KOPT-K1 (cell line): ENCODE measurements at regions not wholly inside any gene's neighbourhood (a gene's known extent, or its start where the extent isn't known, plus 50 kb on each side); places are given as distances from the start of the nearest gene placed in this dataset.

Experiments
- H3K27ac ChIP-seq: fragments of 200-600 bp; sonication (generic); 2 replicates; pipeline ENCODE4 v1.5.1; 2016; ENCODE audit warnings: antibody characterized with exemption, mild to moderate bottlenecking, low read depth, low read length; ENCODE audit not compliant: poor library complexity, severe bottlenecking
- H3K36me3 ChIP-seq: fragments of 200-600 bp; sonication (generic); 2 replicates; pipeline ENCODE4 v1.5.1; 2017; ENCODE audit warnings: antibody characterized with exemption, mild to moderate bottlenecking, low read length, moderate library complexity; ENCODE audit not compliant: insufficient read depth
- H3K9me3 ChIP-seq: fragments of 200-600 bp; sonication (generic); 2 replicates; pipeline ENCODE4 v1.5.1; 2017; ENCODE audit warnings: antibody characterized with exemption, low read length, mild to moderate bottlenecking; ENCODE audit not compliant: insufficient read depth, poor library complexity, severe bottlenecking

GRCh38 chr6:21767891-21768648 is 174.5 kb downstream of the SOX4 start:
- H3K36me3 ChIP-seq = no peaks in the 10 kb centered on the region

GRCh38 chr6:21769405-21769861 is 175.9 kb downstream of the SOX4 start:
- Histone ChIP-seq H3K36me3 (no peaks in the 10 kb centered on the region), H3K9me3 (no peaks in the 10 kb centered on the region), H3K27ac (peak overlapping the region; percentile 6)

More at GRCh38 chr6:21767891-21768648, 174.5 kb downstream of the SOX4 start:
- H3K9me3 ChIP-seq = no peaks in the 10 kb centered on the region
- no peak overlapping the region for H3K27ac ChIP-seq

GRCh38 chr6:21769968-21770367 is 176.4 kb downstream of the SOX4 start:
- Histone ChIP-seq H3K36me3 (no peaks in the 10 kb centered on the region), H3K27ac (peak overlapping the region; percentile 6)

GRCh38 chr6:21771626-21772320 is 178.2 kb downstream of the SOX4 start:
- H3K36me3 ChIP-seq = no peaks in the 10 kb centered on the region
- no peaks in the 10 kb centered on the region for H3K9me3 ChIP-seq
- H3K27ac ChIP-seq = no peak overlapping the region

More at GRCh38 chr6:21769968-21770367, 176.4 kb downstream of the SOX4 start:
- H3K9me3 ChIP-seq = no peaks in the 10 kb centered on the region

- no peaks in the 10 kb centered on the region for H3K36me3 ChIP-seq
- no peaks in the 10 kb centered on the region for H3K9me3 ChIP-seq
- H3K27ac ChIP-seq = no peak overlapping the region
Measured at GRCh38 chr6:21772477-21772876, 178.9 kb downstream of the SOX4 start.

GRCh38 chr6:21772884-21773575 is 179.5 kb downstream of the SOX4 start:
- Histone ChIP-seq H3K36me3 (no peaks in the 10 kb centered on the region), H3K27ac (no peak overlapping the region), H3K9me3 (no peaks in the 10 kb centered on the region)

- Histone ChIP-seq H3K27ac (no peak overlapping the region), H3K9me3 (no peaks in the 10 kb centered on the region), H3K36me3 (no peaks in the 10 kb centered on the region)
Measured at GRCh38 chr6:21773576-21773968, 180.0 kb downstream of the SOX4 start.

- Histone ChIP-seq H3K27ac (no peak overlapping the region), H3K9me3 (no peaks in the 10 kb centered on the region), H3K36me3 (no peaks in the 10 kb centered on the region)
Measured at GRCh38 chr6:21777846-21778245, 184.3 kb downstream of the SOX4 start.

- Histone ChIP-seq H3K27ac (no peak overlapping the region), H3K36me3 (no peaks in the 10 kb centered on the region), H3K9me3 (no peaks in the 10 kb centered on the region)
Measured at GRCh38 chr6:21780141-21780540, 186.6 kb downstream of the SOX4 start.

GRCh38 chr6:21780679-21781078 is 187.1 kb downstream of the SOX4 start:
- H3K36me3 ChIP-seq = no peaks in the 10 kb centered on the region
- no peaks in the 10 kb centered on the region for H3K9me3 ChIP-seq
- no peak overlapping the region for H3K27ac ChIP-seq

GRCh38 chr6:21781128-21781527 is 187.6 kb downstream of the SOX4 start:
- no peaks in the 10 kb centered on the region for H3K36me3 ChIP-seq
- no peaks in the 10 kb centered on the region for H3K9me3 ChIP-seq
- no peak overlapping the region for H3K27ac ChIP-seq

GRCh38 chr6:21785164-21785563 is 191.6 kb downstream of the SOX4 start:
- H3K9me3 ChIP-seq = no peaks in the 10 kb centered on the region
- H3K27ac ChIP-seq = peak overlapping the region; percentile 1
- peaks cover 11% of the 10 kb centered on the region; the same call in 1 of the 2 replicates for H3K36me3 ChIP-seq

GRCh38 chr6:21791056-21791455 is 197.5 kb downstream of the SOX4 start:
- H3K36me3 ChIP-seq = peaks cover 11% of the 10 kb centered on the region; the same call in 1 of the 2 replicates
- H3K27ac ChIP-seq = no peak overlapping the region
- no peaks in the 10 kb centered on the region for H3K9me3 ChIP-seq

GRCh38 chr6:21791581-21791980 is 198.0 kb downstream of the SOX4 start:
- H3K9me3 ChIP-seq = no peaks in the 10 kb centered on the region
- H3K27ac ChIP-seq = no peak overlapping the region
- H3K36me3 ChIP-seq = peaks cover 11% of the 10 kb centered on the region; the same call in 1 of the 2 replicates

- no peaks in the 10 kb centered on the region for H3K9me3 ChIP-seq
- peaks cover 11% of the 10 kb centered on the region; the same call in 1 of the 2 replicates for H3K36me3 ChIP-seq
- no peak overlapping the region for H3K27ac ChIP-seq
Measured at GRCh38 chr6:21792177-21792576, 198.6 kb downstream of the SOX4 start.
